ENCODE measurements at regions not wholly inside any gene's neighbourhood (a gene's known extent, or its start where the extent isn't known, plus 50 kb on each side); places are given as distances from the start of the nearest gene placed in this dataset.

DNA sequence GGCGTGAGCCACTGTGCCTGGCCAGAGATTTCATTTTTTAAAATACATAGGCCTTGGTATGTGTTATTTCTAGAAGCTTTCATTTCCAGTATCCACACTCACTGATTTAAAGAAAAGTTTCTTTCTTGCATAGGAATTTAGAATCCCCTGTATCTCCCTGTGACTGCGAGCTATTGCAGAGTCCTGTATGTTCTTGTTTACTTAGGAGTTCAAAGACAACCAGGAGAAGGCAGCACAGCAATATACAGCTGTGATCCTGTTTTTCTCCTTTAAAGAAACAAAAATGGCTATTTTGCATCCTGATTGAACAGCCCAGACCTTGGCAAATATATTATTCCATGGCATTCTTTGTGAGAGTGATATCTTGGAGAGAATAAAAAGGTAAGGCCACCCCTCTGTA is 185.0 kb upstream of the COX10 start:
- Histone ChIP-seq H4K20me1 (replicated peaks; ENCODE audit: control insufficient read depth, extremely low read depth, insufficient read depth, low read length) (no peaks in the 10 kb centered on the region), H3K9me3 (replicated peaks; ENCODE audit: control insufficient read depth, insufficient read depth, low read length) (no peaks in the 10 kb centered on the region), H3K4me3 (replicated peaks in 1 of 3; ENCODE audit: insufficient read depth in 1 of 3, low read depth in 1 of 3, low read length in 3 of 3) (no peak overlapping the region), H3K4me2 (ENCODE audit: insufficient read depth, low read length) (no peak overlapping the region), H3K79me2 (ENCODE audit: control insufficient read depth, insufficient read depth, low read length) (no peaks in the 10 kb centered on the region), H3K9ac (replicated peaks; ENCODE audit: extremely low read depth, insufficient read depth, low read length) (no peak overlapping the region), H3K4me1 (ENCODE audit: control insufficient read depth, extremely low read depth, insufficient read depth, low read length) (no peaks in the 10 kb centered on the region), H3K36me3 (ENCODE audit: control insufficient read depth in 2 of 2, extremely low read depth in 1 of 2, insufficient read depth in 2 of 2, low read length in 2 of 2) (no peaks in the 10 kb centered on the region), H2AFZ (ENCODE audit: low read depth, low read length) (no peak overlapping the region), H3K27ac (ENCODE audit: insufficient read depth, low read depth, low read length) (no peak overlapping the region), H3K9me1 (replicated peaks; ENCODE audit: control insufficient read depth, extremely low read depth, insufficient read depth, low read length) (no peaks in the 10 kb centered on the region), H3K27me3 (ENCODE audit: control insufficient read depth in 2 of 2, insufficient read depth in 2 of 2, low read length in 2 of 2) (no peaks in the 10 kb centered on the region)
- POLR2A ChIA-PET = no interaction called here
- BruUV-seq (replicated peaks) = no TSS peak
- intact Hi-C loops (cut with micrococcal nuclease) = no loop called here
- DNase-seq (ENCODE audit: low read depth, low spot score) (no peak), FAIRE-seq (no peak)
- dilution Hi-C loops (cut with MboI; ENCODE audit: extremely low pct_ligation_motif_present, low sequenced_read_pairs) = no loop called here
- no peak for TF ChIP-seq MYC (IDR thresholded peaks at IDR 0.05; ENCODE audit: low read depth, low read length)
- CTCF ChIA-PET = no interaction called here

DNA sequence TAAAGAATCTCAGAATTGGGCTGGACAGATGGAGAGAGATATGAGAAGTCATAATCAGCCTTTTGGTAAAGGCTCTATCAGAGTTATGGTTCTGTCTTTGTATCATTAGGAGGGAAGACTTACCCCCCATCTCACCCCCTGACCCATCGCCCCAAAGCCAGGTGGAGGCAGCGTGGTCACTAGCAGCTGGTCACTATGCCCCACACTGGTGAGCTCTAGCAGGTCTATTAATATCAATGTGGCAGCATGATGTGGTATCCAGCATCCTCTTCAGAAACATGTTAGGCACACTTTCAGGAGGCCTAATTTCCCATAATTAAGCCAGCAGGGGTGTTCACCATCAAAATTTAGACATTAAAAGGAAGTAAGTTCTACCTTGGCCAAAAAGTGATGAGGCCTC is 183.8 kb upstream of the COX10 start:
- H3K27ac ChIP-seq (ENCODE audit: insufficient read depth, low read depth, low read length) = no peak overlapping the region
- no peak overlapping the region for H3K4me3 ChIP-seq (replicated peaks in 1 of 3; ENCODE audit: insufficient read depth in 1 of 3, low read depth in 1 of 3, low read length in 3 of 3)
- TF ChIP-seq, protein P1, sequence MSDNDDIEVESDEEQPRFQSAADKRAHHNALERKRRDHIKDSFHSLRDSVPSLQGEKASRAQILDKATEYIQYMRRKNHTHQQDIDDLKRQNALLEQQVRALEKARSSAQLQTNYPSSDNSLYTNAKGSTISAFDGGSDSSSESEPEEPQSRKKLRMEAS (IDR thresholded peaks at IDR 0.05; ENCODE audit: insufficient read depth, insufficient read length) = no peak
- no peak for TF ChIP-seq GATA2 (IDR thresholded peaks at IDR 0.05; ENCODE audit: insufficient read depth, insufficient read length, low read depth, low read length)
- TF ChIP-seq EZH2 (IDR thresholded peaks at IDR 0.05; ENCODE audit: borderline replicate concordance, low read depth, low read length, severe bottlenecking) = no peak
- no peak for TF ChIP-seq JUN (IDR thresholded peaks at IDR 0.05; ENCODE audit: borderline replicate concordance, insufficient read depth, insufficient read length, low read depth)
- TF ChIP-seq, protein P2, sequence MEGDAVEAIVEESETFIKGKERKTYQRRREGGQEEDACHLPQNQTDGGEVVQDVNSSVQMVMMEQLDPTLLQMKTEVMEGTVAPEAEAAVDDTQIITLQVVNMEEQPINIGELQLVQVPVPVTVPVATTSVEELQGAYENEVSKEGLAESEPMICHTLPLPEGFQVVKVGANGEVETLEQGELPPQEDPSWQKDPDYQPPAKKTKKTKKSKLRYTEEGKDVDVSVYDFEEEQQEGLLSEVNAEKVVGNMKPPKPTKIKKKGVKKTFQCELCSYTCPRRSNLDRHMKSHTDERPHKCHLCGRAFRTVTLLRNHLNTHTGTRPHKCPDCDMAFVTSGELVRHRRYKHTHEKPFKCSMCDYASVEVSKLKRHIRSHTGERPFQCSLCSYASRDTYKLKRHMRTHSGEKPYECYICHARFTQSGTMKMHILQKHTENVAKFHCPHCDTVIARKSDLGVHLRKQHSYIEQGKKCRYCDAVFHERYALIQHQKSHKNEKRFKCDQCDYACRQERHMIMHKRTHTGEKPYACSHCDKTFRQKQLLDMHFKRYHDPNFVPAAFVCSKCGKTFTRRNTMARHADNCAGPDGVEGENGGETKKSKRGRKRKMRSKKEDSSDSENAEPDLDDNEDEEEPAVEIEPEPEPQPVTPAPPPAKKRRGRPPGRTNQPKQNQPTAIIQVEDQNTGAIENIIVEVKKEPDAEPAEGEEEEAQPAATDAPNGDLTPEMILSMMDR (IDR thresholded peaks at IDR 0.05; ENCODE audit: extremely low read depth in 1 of 2, insufficient read depth in 1 of 2, low read depth in 1 of 2, low read length in 2 of 2) = no peak
- no peak for TF ChIP-seq MYC (IDR thresholded peaks at IDR 0.05; ENCODE audit: low read depth, low read length)
- no peak for TF ChIP-seq POLR2A (IDR thresholded peaks at IDR 0.05; ENCODE audit: low read depth, low read length)
- TF ChIP-seq FOS (IDR thresholded peaks at IDR 0.05; ENCODE audit: borderline replicate concordance, insufficient read depth, low read length) = no peak
- TF ChIP-seq POLR2AphosphoS5 (IDR thresholded peaks at IDR 0.05; ENCODE audit: insufficient read depth, low read depth, low read length) = no peak
- DNase-seq (ENCODE audit: low read depth, low spot score) (no peak), FAIRE-seq (no peak)
- no peak overlapping the region for H3K4me2 ChIP-seq (ENCODE audit: insufficient read depth, low read length)
- H2AFZ ChIP-seq (ENCODE audit: low read depth, low read length) = no peak overlapping the region
- no TSS peak for BruUV-seq (replicated peaks)
- no peaks in the 10 kb centered on the region for H3K36me3 ChIP-seq (ENCODE audit: control insufficient read depth in 2 of 2, extremely low read depth in 1 of 2, insufficient read depth in 2 of 2, low read length in 2 of 2)
- ChIA-PET CTCF (no interaction called here), POLR2A (no interaction called here)
- no peaks in the 10 kb centered on the region for H3K4me1 ChIP-seq (ENCODE audit: control insufficient read depth, extremely low read depth, insufficient read depth, low read length)
- no peaks in the 10 kb centered on the region for H4K20me1 ChIP-seq (replicated peaks; ENCODE audit: control insufficient read depth, extremely low read depth, insufficient read depth, low read length)
- H3K9ac ChIP-seq (replicated peaks; ENCODE audit: extremely low read depth, insufficient read depth, low read length) = no peak overlapping the region
- H3K9me1 ChIP-seq (replicated peaks; ENCODE audit: control insufficient read depth, extremely low read depth, insufficient read depth, low read length) = no peaks in the 10 kb centered on the region
- intact Hi-C loops (cut with micrococcal nuclease) = no loop called here
- H3K9me3 ChIP-seq (replicated peaks; ENCODE audit: control insufficient read depth, insufficient read depth, low read length) = no peaks in the 10 kb centered on the region
- no peaks in the 10 kb centered on the region for H3K27me3 ChIP-seq (ENCODE audit: control insufficient read depth in 2 of 2, insufficient read depth in 2 of 2, low read length in 2 of 2)
- H3K79me2 ChIP-seq (ENCODE audit: control insufficient read depth, insufficient read depth, low read length) = no peaks in the 10 kb centered on the region
- dilution Hi-C loops (cut with MboI; ENCODE audit: extremely low pct_ligation_motif_present, low sequenced_read_pairs) = no loop called here

Measured in endothelial cell of umbilical vein (primary cell).